HG02571 (cell line): ENCODE measurements at regions not wholly inside any gene's neighbourhood (a gene's known extent, or its start where the extent isn't known, plus 50 kb on each side); places are given as distances from the start of the nearest gene placed in this dataset.
A peak's percentile ranks its signal among the peaks of the same experiment; 100 is the strongest.

Experiments
- ATAC-seq: cut with Tn5 transposase; IDR thresholded peaks from one replicate; pipeline ENCODE4 v1.9.1; 2021; ENCODE audit warnings: mild to moderate bottlenecking, moderate library complexity; ENCODE audit not compliant: unreplicated experiment

- ATAC-seq: no peak
Observed at GRCh38 chrX:150163221-150163930, 199.7 kb upstream of the MAMLD1 start.

GRCh38 chrX:150163956-150164726, 199.0 kb upstream of the MAMLD1 start:
- no peak for ATAC-seq

- ATAC-seq: no peak
Observed at GRCh38 chrX:150164971-150165600, 198.0 kb upstream of the MAMLD1 start.

GRCh38 chrX:150165776-150166610, 197.1 kb upstream of the MAMLD1 start:
- ATAC-seq: no peak

- no peak for ATAC-seq
Observed at GRCh38 chrX:150167482-150168324, 195.4 kb upstream of the MAMLD1 start.

- no peak for ATAC-seq
Observed at GRCh38 chrX:150182161-150182560, 181.0 kb upstream of the MAMLD1 start.

- no peak for ATAC-seq
Observed at GRCh38 chrX:150184491-150184890, 178.6 kb upstream of the MAMLD1 start.

GRCh38 chrX:150185766-150186165, 177.4 kb upstream of the MAMLD1 start:
- no peak for ATAC-seq

- no peak for ATAC-seq
Observed at GRCh38 chrX:150192816-150193215, 170.3 kb upstream of the MAMLD1 start.

GRCh38 chrX:150196285-150196684, 166.8 kb upstream of the MAMLD1 start:
- no peak for ATAC-seq

GRCh38 chrX:150197388-150197787, 165.7 kb upstream of the MAMLD1 start:
- ATAC-seq: no peak

GRCh38 chrX:150198776-150199175, 164.3 kb upstream of the MAMLD1 start:
- ATAC-seq: no peak

- no peak for ATAC-seq
Observed at GRCh38 chrX:150199181-150199580, 163.9 kb upstream of the MAMLD1 start.

- ATAC-seq: no peak
Observed at GRCh38 chrX:150199803-150200202, 163.3 kb upstream of the MAMLD1 start.

- no peak for ATAC-seq
Observed at GRCh38 chrX:150200361-150200760, 162.8 kb upstream of the MAMLD1 start.

- ATAC-seq: peak; percentile 92
Observed at GRCh38 chrX:150200820-150201287, 162.3 kb upstream of the MAMLD1 start.

- no peak for ATAC-seq
Observed at GRCh38 chrX:150201391-150201790, 161.7 kb upstream of the MAMLD1 start.

- no peak for ATAC-seq
Observed at GRCh38 chrX:150201841-150202240, 161.3 kb upstream of the MAMLD1 start.

GRCh38 chrX:150202641-150203247, 160.4 kb upstream of the MAMLD1 start:
- no peak for ATAC-seq

GRCh38 chrX:150203248-150203645, 159.9 kb upstream of the MAMLD1 start:
- no peak for ATAC-seq
